GM10266 (cell line): ENCODE measurements at regions not wholly inside any gene's neighbourhood (a gene's known extent, or its start where the extent isn't known, plus 50 kb on each side); places are given as distances from the start of the nearest gene placed in this dataset.

Experiments
- DNase-seq: peaks from one replicate; pipeline ENCODE4 v3.0.0; 2012; ENCODE audit errors: extremely low spot score
- TF ChIP-seq, protein P1 (sequence below): IDR thresholded peaks from 2 replicates; pipeline ENCODE4 v1.5.1; 2012; ENCODE audit warnings: mild to moderate bottlenecking, low read depth; ENCODE audit not compliant: control insufficient read depth, insufficient read depth; ENCODE audit errors: missing control alignments

DNA sequence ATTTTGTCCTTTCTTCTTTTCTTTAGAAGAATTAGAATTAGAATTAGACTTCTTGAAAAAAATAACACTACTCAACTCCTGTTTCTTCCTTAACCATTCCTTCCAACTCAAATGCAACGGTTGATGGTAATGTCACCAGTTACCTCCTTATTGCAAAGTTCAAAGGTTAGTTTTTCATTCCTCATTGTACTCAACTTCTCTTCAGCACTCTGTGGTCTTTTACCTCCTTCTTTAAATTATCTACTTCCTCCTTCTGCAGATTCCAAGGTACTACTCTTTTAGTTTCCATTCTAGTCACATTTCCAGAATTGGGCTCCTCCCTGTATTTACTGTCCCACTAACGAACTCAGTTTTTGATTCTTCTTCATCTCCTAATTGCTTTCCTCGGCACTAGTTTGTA is 700.7 kb downstream of the SATB2 start:
- no peak for DNase-seq
- TF ChIP-seq, protein P1, sequence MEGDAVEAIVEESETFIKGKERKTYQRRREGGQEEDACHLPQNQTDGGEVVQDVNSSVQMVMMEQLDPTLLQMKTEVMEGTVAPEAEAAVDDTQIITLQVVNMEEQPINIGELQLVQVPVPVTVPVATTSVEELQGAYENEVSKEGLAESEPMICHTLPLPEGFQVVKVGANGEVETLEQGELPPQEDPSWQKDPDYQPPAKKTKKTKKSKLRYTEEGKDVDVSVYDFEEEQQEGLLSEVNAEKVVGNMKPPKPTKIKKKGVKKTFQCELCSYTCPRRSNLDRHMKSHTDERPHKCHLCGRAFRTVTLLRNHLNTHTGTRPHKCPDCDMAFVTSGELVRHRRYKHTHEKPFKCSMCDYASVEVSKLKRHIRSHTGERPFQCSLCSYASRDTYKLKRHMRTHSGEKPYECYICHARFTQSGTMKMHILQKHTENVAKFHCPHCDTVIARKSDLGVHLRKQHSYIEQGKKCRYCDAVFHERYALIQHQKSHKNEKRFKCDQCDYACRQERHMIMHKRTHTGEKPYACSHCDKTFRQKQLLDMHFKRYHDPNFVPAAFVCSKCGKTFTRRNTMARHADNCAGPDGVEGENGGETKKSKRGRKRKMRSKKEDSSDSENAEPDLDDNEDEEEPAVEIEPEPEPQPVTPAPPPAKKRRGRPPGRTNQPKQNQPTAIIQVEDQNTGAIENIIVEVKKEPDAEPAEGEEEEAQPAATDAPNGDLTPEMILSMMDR: no peak

DNA sequence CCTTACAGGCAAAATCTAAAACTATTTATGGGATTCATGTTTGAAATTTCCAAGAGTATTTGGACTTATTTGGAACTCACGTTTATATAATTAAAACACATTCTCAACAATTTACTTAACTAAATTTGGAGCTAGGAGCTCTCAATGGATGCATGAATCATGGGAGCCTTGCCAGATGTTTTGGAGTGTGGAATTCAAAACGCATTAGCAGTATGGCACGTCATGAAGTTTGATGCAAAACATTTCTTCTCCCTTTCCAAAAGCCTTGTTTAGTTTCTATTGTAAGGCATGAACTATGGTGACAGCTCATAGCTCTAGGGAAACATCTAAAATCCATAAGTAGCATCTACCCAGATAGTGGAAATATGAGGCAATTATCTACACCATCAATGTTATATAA is 701.6 kb downstream of the SATB2 start:
- no peak for DNase-seq
- TF ChIP-seq, protein P1: no peak

DNA sequence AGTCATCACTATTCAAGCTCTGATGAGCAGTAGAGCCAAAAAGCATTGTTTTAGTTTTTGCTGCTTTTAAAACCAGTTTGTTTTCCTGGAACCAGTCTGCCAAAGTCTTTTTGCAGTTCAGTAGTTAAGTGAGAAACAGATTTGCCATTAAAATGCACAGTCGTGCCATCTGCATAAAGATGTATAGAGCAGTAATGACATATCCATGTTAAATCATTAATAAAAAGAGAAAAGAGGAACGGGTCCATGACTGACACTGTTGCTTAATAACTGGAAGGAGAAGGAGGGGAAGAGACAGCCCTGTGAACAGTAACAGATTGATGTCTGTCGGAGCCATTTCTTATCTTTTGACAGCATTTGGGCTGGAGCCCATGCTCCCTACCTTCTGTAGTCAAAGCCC is 704.6 kb downstream of the SATB2 start:
- DNase-seq: no peak
- TF ChIP-seq, protein P1: no peak

DNA sequence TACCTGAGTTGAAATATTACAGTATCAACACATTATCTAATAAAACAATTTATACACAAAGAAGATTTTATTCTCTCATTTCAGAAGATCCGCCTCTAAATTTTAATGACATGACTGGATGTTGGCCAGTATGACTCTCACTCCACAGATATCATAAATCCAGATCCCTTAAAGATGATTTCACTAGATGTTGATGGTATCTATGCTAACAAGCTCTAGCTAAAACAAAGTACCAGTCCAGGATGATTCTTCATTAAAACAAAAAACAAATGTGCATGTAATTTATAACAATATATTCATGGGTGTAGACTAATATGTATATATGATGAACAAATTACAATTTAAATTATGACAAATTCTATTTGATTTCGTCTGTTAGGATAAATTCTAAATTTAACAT is 708.4 kb downstream of the SATB2 start:
- TF ChIP-seq, protein P1: no peak
- no peak for DNase-seq

DNA sequence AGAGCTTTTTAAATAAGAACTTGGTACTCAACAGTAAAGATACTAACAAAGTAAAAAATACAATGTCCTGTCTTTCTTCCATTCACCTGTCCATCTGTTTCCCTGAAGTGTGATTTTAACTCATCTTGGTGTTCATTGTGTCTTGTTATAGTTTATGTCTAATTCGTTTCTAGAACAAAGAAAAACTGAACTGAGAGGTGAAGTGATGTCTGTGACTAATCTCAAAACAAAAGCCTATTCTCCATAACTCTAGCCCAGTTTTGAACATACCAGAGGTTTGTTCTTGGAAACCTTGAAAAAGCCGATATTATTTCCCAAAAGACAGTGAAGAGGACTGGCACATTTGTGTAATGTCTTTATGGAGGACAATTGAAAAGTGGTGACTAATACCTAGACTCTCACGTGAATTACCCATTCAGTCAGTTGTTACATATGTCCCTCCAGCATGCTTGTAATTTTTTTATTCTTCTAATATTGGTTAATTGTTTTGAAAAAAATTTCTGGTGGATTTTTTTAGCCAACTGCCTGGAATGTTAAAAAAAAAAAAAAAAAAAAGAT is 725.8 kb downstream of the SATB2 start:
- TF ChIP-seq, protein P1: no peak
- DNase-seq: no peak

DNA sequence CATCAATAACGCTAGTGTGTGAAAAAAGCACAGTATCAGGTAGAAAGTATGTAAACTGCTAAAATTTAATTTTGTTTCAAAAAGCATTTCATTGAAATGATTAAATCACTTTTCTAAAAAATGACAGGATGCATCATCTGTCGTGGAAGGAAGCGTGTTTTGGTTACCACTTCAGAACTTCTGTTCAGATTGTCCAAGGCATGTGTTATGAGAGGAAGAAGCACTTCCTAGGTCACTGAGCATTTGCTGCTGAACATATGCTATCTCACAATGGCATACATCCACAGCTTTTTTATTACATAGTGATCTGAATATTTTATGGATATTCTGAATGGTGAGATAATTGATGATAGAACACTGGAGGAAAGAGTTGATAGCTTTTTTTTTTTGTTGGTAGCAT is 737.5 kb downstream of the SATB2 start:
- TF ChIP-seq, protein P1: no peak
- no peak for DNase-seq

DNA sequence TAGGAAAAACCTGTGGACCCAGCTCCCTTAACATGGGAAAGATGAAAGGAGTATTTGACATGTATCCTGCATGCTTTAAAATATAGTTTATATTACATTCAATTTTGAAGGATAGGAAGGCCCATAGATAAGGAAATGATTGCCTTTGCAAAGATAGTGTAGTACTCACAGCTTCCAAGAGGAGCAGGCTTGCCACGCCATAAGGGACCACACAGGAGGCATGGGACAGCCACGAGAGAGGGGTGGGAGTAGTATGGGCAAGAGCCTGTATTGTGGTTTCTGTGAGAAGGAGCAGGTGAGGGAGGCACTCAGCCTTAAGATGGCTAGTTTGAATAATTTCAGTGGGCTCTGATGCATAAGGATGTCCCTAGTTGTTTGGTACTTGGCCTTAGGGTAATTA is 740.3 kb downstream of the SATB2 start:
- no peak for DNase-seq
- TF ChIP-seq, protein P1: peak; percentile 2
